ENCODE measurements at regions not wholly inside any gene's neighbourhood (a gene's known extent, or its start where the extent isn't known, plus 50 kb on each side); places are given as distances from the start of the nearest gene placed in this dataset.

DNA sequence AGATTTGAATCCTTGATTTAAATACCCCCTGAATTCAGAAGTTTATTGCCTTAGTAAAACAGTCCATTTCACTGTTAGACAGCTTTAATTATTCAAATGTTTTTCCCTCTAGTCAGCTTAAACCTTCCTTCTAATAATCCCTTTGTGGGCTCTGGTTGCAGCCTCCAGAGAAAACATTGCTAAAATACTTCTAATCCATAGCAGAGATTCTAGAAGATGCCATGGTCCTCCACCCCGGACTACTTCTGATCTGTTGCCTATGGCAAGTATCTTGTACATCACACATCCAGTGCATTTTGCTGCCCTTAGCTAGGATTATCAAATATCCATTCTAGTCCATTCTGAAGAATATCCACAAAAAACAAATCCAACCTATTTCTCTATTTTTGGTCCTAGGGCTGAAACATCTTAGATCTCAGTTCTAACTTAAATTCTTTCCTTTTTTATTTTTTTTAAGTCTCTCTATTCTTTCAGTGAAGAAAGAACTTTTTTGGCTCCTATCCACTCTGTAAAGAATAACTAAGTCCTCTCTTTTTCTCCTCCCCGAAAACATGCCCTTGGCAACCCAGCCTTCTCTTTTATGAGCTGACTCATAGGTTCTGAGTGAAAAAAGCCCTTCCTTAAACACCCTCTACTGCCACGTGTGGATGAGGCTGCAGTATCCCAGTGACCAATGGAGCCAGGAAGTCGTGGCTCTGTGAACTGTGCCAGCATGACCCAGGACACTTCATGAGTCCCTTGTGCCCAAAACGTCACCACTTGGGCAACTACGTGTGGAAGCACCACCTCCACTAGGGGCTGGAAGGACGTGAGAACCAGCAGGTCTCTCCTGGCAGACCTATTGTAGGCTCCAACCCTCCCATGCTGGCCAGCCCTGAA is 349.8 kb downstream of the TNS1 start:
- no peak for DNase-seq

DNA sequence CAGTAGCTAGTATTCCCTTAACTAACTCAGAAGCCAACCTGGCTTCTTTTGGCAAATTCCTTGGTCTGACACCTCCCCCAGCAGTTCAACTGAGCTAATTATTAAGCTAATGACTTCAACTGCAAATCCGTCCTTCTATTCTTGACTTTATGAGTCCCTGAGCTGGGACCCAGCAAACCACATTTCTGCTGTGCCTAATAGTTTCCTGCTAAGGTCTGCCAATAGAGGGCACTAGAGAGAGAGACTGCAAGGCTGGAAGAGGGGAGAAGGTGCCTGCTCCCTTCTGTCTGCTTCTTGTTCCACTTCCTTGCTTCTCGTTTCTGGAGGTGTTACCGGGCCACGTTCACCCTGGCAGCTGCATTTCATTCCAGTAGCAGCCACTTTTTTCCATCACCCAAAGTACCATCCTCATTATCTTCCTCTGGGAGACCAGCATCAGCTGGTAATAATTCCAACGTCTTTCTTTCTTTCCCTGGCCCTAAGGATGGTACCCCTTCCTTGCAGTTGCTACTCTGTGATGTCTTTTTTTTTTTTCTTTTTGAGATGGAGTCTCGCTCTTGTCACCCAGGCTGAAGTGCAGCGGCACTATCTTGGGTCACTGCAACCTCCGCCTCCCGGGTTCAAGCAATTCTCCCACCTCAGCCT is 352.0 kb downstream of the TNS1 start:
- peak; percentile 28 for DNase-seq

DNA sequence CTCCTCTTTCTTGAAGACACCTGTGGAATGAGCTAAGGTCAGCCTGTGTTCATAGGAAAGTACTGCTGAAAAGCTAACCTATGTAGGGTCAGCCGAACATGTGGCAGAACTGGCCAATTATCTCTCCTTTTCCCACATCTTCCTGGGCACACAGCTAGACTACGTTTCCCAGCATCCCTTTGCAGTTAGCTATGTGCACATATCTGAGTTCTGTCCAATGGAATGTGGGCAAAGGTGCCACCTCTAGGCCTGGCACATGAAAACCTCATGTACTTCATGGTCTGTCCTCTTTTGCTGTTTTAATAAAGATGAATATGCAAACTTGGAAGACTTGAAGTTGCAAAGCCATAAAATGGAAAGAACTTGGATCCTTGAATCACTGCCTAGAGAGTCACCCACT is 352.6 kb downstream of the TNS1 start:
- DNase-seq, result no peak

DNA sequence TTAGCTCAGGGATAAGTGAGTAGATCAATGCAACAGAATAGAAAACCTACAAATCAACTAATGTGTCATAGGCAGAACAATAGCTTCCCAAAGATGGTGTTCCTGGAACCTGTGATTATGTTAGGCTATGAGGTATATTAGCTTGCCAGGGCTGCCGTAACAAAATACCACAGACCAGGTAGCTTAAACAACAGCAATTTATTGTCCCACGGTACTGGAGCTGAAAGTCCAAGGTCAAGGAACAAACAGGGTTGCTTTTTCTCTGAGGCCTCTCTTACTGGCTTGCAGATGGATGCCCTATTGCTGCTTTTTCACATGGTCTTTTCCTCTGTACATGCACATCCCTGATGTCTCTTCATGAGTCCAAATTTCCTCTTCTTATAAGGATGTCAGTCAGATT is 354.9 kb downstream of the TNS1 start:
- DNase-seq, result no peak

DNA sequence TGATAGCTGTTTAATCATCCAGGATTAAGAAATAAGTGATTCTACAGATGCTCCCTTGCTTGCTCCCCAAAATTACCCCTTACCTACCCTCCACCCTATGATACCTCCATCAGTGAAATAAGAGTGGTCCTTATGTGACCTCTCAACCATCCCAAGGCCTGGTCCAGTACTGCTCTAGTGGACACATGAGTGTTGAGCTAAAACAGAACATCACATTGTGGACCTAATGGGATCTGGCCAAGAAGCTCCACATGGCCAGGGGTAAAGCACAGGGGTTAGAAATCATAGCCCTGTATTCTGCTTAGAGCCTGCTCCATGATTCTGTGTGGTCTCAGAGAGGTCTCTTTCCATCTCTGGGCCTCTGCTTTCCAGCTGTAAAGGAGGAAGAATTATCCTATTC is 355.6 kb downstream of the TNS1 start:
- DNase-seq, result no peak

DNA sequence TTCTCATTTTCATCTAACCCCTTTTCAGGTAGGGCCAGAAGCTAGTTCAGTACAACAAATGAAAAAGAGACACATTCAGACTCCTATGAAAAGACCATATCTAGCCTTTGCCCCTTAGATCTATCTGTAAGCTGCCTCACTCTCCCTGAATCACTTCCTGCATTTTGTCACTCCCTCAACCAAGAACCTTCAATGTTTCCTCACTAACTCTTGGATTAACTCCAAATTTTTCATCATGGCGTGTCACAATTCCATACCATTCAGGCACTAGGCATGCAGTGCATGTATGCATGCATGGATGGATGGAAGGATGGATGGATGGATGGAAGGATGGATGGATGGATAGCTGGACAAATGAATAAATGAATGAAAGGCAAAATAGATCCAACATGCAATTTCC is 356.9 kb downstream of the TNS1 start:
- no peak for DNase-seq

DNA sequence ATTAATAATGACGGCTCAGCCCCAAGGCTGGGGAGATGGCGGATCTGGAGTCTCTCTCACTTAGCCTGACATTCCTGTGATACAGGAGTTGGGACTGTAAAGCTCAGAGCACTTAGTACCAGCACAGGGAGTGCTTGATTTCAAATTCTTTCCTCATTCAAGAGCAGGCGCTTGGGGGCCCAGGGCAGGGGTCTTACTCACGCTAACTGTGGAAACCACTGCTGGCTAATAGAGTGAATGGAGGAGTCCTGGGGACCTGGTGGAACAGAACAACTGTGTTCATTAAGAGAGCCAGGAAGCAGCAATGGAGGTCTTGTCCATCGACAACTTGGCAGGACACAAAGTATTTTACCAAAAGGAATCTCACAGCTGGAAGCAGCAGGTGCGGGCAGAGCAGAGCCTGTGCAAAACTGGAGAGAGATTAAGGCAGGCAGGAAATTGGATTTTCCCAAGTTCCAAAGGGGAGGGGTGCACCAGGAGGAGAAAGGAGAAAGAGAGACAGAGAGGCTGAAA is 358.9 kb downstream of the TNS1 start:
- no peak for DNase-seq

DNA sequence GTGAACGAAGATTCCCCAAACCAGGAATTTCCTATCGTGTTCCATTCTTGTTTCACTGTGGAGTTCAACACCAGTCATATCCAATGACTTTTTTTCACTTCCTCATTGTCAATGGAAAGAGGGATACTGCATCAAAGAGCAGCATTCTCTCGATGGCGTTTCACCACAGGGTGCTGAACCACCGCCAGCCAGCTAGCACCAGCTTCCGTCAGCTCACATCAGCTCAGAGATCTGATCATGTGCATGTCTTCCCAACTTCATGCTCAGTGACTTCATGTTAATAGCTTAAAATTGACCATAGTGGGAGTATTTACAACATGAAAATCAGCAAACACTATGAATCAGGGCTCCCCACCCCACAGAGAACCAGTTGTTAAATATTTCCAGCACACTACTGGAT is 359.9 kb downstream of the TNS1 start:
- DNase-seq, result no peak

DNA sequence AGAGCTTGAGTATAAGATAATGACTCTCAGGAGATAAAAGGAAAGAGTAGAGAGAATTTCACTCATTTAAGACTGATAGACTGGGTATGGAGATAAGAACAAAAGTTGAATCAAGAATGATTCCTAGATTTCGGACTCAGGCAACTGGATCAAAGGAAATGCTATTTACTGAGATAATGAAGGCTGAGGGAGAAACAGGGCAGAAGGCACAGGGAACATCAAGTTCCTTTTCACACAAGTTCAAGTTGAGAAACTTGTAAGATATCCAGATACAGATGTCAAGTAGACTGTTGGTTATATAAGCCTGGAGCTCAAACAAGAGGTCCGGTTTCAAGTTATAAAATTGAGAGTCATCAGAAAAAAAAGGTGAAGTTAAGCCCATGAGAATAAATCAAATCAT is 360.8 kb downstream of the TNS1 start:
- no peak for DNase-seq

DNA sequence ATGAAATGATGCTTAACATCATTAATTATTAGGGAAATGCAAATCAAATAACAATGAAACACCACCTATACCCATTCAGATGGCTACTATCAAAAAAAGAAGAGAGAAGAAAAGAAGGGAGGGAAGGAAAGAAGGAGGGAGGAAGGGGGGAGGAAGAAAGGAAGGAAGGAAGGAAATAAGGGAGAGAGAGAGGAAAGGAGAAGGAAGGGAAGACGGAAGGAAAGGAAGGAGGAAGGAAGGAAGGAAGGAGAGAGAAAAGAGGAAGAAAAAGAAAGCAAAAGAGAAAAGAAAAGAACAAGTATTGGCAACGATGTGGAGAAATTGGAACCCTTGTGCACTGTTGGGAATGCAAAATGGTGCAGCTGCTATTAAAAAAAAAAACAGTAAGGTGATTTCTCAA is 363.3 kb downstream of the TNS1 start:
- DNase-seq, result no peak

DNA sequence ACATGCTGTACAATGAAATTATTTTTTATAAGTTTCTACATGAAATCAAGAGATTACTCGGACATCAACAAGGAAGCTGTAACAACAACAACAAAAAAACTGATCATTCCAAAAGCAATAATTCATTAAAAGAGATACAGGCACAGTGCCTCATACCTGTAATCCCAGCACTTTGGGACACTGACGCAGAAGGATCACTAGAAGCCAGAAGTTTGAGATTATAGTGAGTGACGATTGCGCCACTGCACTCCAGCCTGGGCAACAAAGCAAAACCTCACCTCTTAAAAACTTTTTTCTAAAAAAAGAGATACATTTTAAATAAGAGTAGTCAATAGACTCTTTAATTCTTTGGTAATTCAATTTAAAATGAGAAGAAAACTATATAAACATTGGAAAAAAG is 364.3 kb downstream of the TNS1 start:
- DNase-seq, result no peak

DNA sequence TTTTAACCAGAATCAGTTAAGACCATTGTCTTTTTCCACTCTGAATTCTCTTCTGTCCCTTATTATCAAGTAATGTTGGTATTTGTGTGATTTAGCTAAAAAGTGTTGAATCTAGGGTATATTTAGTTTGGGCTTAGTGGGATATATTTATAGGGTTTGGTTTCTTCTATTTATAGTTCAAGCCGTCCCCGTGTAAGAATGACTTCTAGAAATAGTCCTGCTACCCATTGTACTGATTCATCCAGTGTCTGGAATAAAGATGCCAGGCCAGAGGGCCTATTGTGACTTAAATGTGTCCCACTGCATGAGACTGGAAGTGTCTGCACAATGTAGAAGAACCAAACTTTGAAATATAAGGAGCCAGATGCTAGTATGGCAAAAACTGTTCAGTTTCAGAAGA is 364.8 kb downstream of the TNS1 start:
- no peak for DNase-seq

DNA sequence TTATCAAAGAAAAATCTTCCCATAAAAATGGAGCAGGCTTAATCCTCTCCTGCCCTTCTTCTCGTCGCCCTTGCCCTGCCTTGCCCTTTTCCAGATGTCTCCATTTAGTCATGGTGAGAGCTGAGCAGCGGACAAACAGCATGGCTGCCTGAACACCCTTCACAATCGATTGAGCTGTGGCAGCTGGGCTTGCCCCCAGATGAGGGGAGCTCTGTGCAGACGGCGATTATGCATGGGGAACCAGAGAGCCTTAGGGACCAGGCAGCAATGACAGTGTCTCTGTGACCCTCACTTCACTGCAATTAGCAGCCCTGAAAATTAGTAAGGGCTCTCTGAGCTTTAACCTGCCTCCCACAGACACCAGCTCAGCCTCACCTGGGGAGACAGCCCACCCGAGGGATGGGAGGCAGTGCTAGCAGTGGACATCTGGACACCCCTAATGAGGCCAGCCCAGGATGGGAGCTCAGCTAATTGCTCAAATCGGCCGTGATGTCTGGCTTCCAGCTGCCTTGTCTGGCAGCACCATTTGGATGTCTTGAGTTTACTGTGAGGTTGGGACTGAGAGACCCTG is 365.7 kb downstream of the TNS1 start:
- DNase-seq, result no peak

DNA sequence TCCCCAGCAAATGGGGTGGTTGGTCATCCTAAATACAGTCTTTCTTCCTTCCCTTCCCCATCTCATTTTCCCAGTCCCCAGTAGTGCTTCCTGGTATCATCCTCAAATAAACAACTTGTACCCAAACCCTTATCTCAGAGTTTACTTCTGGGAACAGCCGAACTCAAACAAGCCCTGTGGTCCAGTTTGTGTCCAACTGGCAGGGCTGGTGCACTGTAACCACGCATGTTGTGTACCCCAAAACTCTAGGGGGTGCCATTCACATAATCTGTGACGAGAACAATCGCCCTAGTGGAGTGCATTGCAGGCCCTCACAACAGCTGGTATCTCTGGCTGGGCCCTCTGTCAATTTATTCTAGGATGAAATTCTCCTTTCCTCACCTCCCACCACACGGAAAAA is 366.2 kb downstream of the TNS1 start:
- DNase-seq, result no peak

DNA sequence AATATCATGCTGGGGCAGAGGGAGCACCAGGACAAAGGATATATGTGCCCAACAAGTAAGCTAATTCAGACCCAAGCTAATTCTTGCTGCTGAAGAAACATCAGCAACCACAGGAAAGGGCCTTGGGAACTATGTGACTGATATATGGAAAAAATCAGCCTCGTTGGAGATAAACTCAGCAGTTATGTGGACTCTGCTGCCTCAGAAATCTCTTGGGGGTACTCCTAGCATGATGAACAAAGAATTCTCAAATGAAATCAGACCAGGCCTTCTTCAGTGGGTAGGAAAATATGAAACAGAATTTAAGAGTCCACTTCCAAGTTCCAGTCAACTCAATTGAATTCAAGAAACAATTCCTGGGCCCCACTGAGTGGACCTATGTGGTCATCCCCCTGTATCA is 367.9 kb downstream of the TNS1 start:
- DNase-seq, result no peak

DNA sequence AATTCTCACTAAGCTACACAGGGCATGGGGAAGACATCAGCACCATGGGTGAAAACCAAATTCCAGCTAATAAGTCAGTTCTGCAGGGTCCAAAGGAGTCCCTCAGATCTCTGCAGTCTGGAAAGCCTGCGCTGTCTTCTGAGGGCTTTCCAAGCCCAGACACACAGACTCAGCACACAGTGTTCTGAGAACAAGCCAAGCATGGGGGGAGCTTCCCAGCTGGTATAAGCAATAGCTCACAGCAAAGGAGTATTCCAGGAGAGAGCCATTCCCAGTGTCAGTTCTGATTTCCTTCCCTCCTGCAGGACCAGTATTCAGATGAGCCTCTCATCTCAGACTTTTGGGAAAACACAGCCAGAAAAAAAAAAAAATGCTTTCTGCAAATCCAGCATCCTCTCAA is 370.8 kb downstream of the TNS1 start:
- no peak for DNase-seq

DNA sequence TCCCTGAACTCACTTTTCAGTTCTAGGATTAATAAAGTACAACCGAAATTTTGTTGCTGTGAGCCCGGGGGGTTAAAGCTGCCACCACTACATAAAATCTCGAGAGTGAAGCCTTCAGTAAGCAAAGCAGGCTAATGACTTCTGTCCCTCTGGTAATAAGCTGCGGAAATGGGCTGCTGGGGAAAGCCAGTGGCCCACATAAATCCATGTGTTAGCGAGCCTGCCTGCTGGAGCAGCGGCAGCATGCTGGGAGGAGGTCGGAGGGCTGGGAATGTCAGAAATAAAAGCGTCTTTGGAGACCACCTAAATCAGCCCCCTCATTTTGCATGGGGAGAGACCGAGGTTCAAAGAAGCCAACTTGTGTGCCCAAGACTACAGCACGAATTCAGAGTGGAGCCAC is 371.7 kb downstream of the TNS1 start:
- DNase-seq, result no peak

DNA sequence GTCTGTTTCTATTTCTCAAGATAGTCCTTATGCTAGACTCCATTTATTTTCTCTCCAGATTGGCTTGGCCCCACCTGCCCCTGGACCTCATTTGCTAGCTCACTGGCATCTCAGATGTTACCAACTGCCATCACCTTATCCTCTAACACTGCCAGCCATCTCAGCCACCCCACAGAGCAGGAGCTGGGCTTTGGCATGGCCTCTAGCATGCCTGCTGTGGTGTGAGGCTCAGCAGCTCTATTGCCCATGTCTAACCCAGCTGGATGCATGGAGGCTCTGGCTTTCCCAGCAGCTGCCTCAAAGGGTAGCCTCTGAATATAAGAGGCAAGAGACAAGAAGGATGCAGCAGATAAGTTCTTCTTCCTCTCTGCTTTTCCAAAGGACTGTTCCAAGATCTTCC is 373.4 kb downstream of the TNS1 start:
- no peak for DNase-seq

DNA sequence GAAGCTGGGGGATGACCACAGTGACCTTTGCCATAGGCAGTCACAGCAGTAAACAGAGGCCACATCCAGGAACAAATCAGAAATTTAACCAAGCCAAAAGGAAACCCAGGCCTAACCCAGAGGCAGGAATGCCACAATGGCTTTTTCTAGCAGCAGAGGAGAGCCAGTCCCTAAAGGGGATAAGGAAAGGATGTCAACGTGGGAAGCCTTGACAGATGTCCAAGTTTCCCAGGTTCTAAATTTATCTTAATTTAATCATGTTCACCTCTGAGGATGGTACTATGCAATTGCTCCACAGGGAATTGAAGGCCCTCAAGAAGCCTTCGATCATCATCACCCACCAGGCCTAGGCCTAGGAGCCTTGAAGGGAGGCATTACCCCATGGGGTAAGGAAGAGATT is 374.7 kb downstream of the TNS1 start:
- no peak for DNase-seq

DNA sequence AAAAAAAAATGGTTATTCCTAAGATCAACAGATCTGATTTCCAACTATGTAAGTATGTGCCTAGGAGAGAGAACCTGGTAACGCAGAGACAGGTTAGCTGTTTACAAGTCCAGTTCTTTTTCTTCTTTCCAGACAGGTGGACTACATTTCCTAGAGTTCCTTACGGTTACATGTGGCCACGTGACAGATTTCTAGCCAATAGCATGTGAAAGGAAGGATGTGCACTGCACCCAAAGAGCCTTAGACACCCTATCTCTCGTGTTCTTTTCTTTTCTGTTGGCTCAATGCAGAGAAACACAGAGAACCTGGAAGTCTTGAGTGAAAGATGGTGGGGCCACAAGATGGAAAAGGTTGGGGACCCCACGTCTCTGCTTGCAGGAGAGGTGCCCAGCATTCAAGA is 375.9 kb downstream of the TNS1 start:
- no peak for DNase-seq

DNA sequence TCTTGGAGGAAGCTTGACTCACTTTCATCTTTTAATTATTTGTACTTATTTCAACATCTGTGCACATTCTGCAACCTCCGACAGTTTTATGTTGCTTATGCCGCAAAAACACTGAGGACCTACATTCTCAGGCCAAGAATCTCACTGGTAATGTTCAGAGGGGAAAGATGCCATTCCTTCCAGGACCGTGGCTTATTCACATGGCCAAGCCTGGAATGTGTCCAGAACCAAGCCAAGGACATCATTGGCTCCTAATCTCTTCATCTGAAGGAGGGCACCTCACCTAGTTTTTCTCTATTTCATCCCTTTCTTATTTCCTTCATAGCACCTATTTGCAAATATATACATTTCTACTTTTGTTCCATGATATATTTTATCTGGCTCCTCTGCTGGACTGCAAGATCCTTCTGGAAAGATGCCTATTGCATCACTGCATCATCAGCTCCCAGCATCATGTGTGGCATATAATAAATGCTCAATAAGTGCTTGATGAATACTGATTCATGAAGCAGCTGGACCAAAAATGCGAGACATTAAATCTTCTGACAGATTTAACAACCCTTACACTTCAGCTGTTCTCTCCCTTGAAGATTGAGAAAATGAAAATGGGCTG is 377.1 kb downstream of the TNS1 start:
- DNase-seq, result no peak

DNA sequence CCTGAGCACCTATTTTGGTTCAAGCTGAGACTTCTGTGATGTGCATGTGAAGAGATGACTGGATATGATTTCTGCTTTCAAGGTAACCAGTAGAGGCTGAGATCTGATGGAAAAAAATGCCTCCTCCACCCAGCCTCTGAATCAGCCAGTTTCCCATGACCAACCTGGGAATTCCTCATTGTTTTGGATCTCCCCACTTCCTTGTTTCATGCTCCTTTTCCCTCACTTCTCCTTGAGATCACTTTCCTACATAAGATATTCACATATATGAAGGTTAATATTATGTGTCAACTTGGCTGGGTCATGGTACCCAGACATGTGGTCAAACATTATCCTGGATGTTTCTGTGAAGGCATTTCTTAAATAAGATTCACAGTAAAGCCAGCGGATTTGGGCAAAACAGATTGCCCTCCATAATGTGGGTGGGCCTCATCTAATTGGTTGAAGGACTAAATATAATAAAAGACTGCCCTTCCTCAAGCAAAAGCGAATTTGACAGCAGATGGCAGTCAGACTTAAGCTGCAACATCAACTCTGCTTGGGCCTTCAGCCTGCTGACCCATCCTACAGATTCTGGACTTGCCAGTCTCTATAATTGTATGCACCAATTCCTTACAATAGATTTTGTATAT is 379.4 kb downstream of the TNS1 start:
- no peak for DNase-seq
